Transverse colon (tissue), 4 donors: ENCODE measurements at regions not wholly inside any gene's neighbourhood (a gene's known extent, or its start where the extent isn't known, plus 50 kb on each side); places are given as distances from the start of the nearest gene placed in this dataset.

Experiments used
- POLR2A ChIP-seq: fragments of 450-650 bp; IDR thresholded peaks from one replicate; pipeline ENCODE4 v1.6.1; 2016; ENCODE audit warnings: antibody characterized with exemption, mild to moderate bottlenecking, moderate library complexity
- POLR2AphosphoS5 ChIP-seq, 3 donors: sonication (generic); formaldehyde crosslinking; IDR thresholded peaks; one replicate each; pipeline ENCODE4 v1.6.1; 2016; ENCODE audit warnings: antibody characterized with exemption in 3 of 3
- TF ChIP-seq, protein P1 (sequence below), 5 experiments: fragments of 200-600 bp in 3 of 5; fragments of 450-650 bp in 2 of 5; sonication (generic) in 3 of 5; IDR thresholded peaks; 1 replicate in 2 of 5; 2 replicates in 3 of 5; pipeline ENCODE4 v1.5.1; 2016 to 2017; ENCODE audit warnings: antibody characterized with exemption in 5 of 5, inconsistent platforms in 3 of 5, mild to moderate bottlenecking in 2 of 5, moderate library complexity in 1 of 5

DNA sequence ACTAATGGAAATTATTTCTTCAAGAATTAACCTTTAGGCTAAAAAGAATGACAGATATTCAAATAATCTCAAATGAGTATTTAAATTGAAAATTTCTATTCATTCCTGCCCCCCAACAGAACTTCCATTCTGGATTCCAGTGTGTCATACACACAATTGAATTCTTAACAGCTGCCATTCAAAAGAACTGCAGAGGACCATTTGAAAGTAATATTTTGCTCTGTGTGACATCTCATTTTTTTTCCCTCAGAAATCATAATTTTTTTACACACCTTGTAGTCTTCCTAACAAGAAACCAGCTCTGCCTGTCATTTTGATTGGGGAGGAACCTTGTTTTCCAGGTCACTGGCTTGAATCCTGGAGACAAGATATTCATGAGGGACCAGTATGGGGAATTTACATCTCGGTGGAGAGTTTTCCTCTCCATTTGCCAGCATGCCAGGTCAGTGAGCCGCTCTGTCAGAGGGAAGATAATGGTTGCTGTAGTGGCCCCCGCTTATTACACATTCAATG is 358.7 kb upstream of the ITGA1 start:
- TF ChIP-seq, protein P1, sequence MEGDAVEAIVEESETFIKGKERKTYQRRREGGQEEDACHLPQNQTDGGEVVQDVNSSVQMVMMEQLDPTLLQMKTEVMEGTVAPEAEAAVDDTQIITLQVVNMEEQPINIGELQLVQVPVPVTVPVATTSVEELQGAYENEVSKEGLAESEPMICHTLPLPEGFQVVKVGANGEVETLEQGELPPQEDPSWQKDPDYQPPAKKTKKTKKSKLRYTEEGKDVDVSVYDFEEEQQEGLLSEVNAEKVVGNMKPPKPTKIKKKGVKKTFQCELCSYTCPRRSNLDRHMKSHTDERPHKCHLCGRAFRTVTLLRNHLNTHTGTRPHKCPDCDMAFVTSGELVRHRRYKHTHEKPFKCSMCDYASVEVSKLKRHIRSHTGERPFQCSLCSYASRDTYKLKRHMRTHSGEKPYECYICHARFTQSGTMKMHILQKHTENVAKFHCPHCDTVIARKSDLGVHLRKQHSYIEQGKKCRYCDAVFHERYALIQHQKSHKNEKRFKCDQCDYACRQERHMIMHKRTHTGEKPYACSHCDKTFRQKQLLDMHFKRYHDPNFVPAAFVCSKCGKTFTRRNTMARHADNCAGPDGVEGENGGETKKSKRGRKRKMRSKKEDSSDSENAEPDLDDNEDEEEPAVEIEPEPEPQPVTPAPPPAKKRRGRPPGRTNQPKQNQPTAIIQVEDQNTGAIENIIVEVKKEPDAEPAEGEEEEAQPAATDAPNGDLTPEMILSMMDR (IDR thresholded peaks at IDR 0.05) = no peak
- TF ChIP-seq POLR2A (no peak), POLR2AphosphoS5 (IDR thresholded peaks at IDR 0.05) (no peak)
